ENCODE measurements at regions not wholly inside any gene's neighbourhood (a gene's known extent, or its start where the extent isn't known, plus 50 kb on each side); places are given as distances from the start of the nearest gene placed in this dataset.

GRCh38 chr14:101380512-101380911 is 180.8 kb upstream of the DIO3 start:
- DNase-seq: no peak

GRCh38 chr14:101380940-101381339 is 180.4 kb upstream of the DIO3 start:
- DNase-seq: no peak

- no peak for DNase-seq
Observed at GRCh38 chr14:101383737-101384338, 177.5 kb upstream of the DIO3 start.

- no peak for DNase-seq
Observed at GRCh38 chr14:101394374-101394773, 166.9 kb upstream of the DIO3 start.

- no peak for DNase-seq
Observed at GRCh38 chr14:101395779-101396178, 165.5 kb upstream of the DIO3 start.

GRCh38 chr14:101397206-101397605 is 164.1 kb upstream of the DIO3 start:
- no peak for DNase-seq

- no peak for DNase-seq
Observed at GRCh38 chr14:101398011-101398410, 163.3 kb upstream of the DIO3 start.

- DNase-seq: no peak
Observed at GRCh38 chr14:101399737-101400517, 161.4 kb upstream of the DIO3 start.

GRCh38 chr14:101400830-101401229 is 160.5 kb upstream of the DIO3 start:
- DNase-seq: no peak

GRCh38 chr14:101402936-101403660 is 158.2 kb upstream of the DIO3 start:
- no peak for DNase-seq

- no peak for DNase-seq
Observed at GRCh38 chr14:101404426-101405170, 156.7 kb upstream of the DIO3 start.

- no peak for DNase-seq
Observed at GRCh38 chr14:101405171-101405883, 156.0 kb upstream of the DIO3 start.

GRCh38 chr14:101406921-101407320 is 154.4 kb upstream of the DIO3 start:
- no peak for DNase-seq

GRCh38 chr14:101407328-101407727 is 154.0 kb upstream of the DIO3 start:
- no peak for DNase-seq

- DNase-seq: no peak
Observed at GRCh38 chr14:101408077-101408831, 153.0 kb upstream of the DIO3 start.

- no peak for DNase-seq
Observed at GRCh38 chr14:101409006-101409543, 152.2 kb upstream of the DIO3 start.

GRCh38 chr14:101410126-101410525 is 151.2 kb upstream of the DIO3 start:
- no peak for DNase-seq

- no peak for DNase-seq
Observed at GRCh38 chr14:101411151-101411550, 150.1 kb upstream of the DIO3 start.

GRCh38 chr14:101411779-101412178 is 149.5 kb upstream of the DIO3 start:
- DNase-seq: no peak

GRCh38 chr14:101412739-101413138 is 148.6 kb upstream of the DIO3 start:
- DNase-seq: no peak

GRCh38 chr14:101417434-101417833 is 143.9 kb upstream of the DIO3 start:
- no peak for DNase-seq

GRCh38 chr14:101418601-101419000 is 142.7 kb upstream of the DIO3 start:
- no peak for DNase-seq
